ENCODE measurements at regions not wholly inside any gene's neighbourhood (a gene's known extent, or its start where the extent isn't known, plus 50 kb on each side); places are given as distances from the start of the nearest gene placed in this dataset.
"Not testable (repeated sequence)": the region's sequence is repeated elsewhere in the genome, so short reads cannot be mapped to it uniquely, and the experiment has no call there.

DNA sequence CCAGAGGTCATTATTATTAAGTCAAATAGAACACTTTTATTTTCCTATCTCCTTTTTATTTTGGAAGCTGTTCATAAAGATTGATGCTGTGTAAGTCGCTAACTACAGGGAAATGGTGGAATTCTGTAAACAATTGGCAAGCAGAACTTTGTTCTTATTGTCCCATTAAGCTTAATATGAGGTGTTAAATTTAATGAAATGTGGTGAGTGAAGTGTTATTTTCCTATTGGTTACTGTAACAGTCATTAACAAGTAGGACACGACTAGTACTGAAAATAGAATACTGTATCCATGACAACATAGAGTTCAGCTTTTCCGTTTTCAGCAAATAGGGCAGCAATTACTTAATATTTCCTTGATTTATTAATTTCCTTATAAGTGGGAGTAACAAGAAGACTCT lies 279.1 kb upstream of the ZEB2 start:
- DNase-seq: no peak

DNA sequence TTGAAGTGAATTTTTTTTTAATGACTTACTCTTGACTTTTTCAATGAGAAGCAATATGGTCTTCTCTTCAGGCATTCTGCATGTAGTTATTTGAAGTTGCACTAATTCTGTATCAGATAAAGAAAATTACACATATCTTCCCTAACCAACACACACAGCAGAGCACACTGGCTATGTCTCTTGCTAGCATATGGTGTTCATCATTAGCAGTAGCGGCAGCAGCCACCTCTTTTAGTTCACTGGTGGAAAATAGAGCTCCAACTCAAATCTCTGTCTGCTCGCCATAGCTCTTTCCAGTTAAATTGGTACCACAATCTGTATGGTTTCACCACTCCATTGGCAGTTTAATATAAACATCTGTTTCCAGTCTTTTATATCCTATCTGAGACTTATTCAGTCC lies 278.1 kb upstream of the ZEB2 start:
- DNase-seq: no peak

- no peak for DNase-seq
Observed at GRCh38 chr2:144796936-144797335, 277.0 kb upstream of the ZEB2 start.

- DNase-seq: no peak
Observed at GRCh38 chr2:144796164-144796563, 276.2 kb upstream of the ZEB2 start.

GRCh38 chr2:144785253-144785652 lies 265.3 kb upstream of the ZEB2 start:
- no peak for DNase-seq

DNA sequence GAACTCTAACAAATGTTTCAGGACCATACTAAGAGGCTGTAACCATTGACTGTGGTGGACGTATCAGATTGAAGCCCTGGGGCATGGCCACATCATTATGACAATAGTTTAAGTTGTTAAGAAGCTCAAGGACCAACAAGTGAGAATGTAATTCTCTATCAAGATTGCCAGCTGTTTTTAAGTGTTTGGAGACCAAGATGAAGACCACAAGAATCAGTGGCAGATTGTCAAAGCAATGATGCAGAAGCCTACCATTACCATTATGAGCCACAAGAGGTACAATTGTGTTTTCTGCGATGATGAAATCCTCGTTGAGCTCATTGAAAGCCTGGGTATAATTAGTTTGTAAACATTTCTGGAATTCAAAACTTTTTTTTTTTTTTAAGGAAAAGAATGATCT lies 261.1 kb upstream of the ZEB2 start:
- DNase-seq: no peak

DNA sequence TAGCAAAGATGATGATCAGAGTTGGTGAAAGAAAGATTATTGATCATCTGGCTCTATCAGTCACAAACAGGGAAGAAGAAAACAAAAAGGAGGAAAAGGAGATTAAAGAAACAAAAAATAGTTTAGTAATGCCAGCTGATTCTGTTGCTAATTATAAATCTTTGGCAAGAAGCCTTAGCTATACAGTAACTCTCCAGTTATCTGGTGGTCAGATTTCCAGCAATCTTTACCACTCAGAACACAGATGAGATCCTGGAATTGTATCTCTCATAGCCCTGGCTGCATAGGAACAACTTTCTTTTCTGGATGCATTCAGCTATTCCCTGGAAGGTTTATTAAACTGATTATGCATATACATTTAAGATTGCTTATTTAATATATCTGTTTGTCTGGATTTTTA lies 256.8 kb upstream of the ZEB2 start:
- DNase-seq: no peak

GRCh38 chr2:144774809-144775208 lies 254.9 kb upstream of the ZEB2 start:
- no peak for DNase-seq

- DNase-seq: no peak
Observed at GRCh38 chr2:144771348-144771747, 251.4 kb upstream of the ZEB2 start.

DNA sequence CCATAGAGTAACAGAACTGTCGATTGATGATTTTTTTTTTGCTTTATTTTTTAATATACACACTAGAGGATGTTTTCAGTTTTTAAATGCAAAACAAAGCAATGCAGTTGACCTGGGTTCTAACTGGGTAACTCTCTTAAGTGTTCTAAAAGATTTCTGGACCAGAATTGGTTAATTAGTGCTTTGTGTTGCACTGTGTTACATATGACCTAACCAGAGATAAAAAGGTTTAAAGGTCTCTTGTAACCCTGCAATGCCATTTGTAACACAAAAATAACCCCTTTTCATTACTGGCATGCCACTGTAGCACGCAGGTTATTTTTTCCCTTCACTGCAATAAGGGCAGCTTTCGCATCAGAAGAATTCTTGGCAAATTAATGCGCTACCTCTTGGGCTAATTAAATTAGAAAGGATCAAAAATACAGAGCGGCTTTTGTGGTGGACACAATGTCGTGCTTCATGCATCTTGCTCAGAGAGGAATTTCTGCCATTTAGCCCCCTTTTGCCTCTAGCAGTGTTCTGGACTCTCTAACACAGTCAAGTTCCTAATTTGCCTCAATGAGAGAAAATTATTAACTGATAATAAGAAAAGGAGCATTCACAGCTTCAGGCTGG lies 250.8 kb upstream of the ZEB2 start:
- no peak for DNase-seq

DNA sequence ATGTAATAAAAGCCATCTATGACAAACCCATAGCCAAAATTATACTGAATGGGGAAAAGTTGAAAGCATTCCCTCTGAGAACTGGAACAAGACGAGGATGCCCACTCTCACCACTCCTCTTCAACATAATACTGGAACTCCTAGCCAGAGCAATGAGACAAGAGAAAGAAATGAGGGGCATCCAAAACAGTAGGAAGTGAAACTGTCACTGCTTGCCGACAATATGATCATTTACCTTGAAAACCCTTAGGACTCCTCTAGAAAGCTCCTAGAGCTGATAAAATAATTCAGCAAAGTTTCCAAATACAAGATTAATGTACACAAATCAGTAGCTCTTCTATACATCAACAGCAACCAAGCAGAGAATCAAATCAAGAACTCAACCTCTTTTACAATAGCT lies 241.0 kb upstream of the ZEB2 start:
- not testable (repeated sequence) for DNase-seq

DNA sequence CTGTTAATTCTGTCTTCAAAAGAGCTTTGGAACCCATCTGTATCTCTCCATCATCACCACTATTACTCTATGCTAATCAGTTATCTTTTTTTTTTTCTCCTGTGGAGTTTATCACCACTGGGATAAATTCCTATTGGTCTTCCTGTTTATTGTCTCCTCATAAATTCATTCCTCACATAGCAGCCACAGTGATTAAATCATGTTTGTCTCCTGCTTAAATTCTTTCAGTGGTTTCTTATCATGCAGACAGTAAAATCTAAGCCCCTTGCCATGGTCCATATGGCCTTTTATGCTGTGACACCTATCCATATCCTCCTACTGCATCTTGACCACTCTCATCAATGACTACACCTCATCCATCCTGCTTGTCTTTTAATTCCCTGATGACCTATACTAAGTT lies 239.8 kb upstream of the ZEB2 start:
- DNase-seq: no peak

GRCh38 chr2:144758196-144758595 lies 238.3 kb upstream of the ZEB2 start:
- DNase-seq: not testable (repeated sequence)

GRCh38 chr2:144753416-144753815 lies 233.5 kb upstream of the ZEB2 start:
- DNase-seq: no peak

- no peak for DNase-seq
Observed at GRCh38 chr2:144751142-144751905, 231.4 kb upstream of the ZEB2 start.

- no peak for DNase-seq
Observed at GRCh38 chr2:144749188-144749587, 229.3 kb upstream of the ZEB2 start.

GRCh38 chr2:144748443-144748842 lies 228.5 kb upstream of the ZEB2 start:
- no peak for DNase-seq

- DNase-seq: no peak
Observed at GRCh38 chr2:144747571-144747970, 227.7 kb upstream of the ZEB2 start.

- DNase-seq: no peak
Observed at GRCh38 chr2:144745424-144745823, 225.5 kb upstream of the ZEB2 start.

DNA sequence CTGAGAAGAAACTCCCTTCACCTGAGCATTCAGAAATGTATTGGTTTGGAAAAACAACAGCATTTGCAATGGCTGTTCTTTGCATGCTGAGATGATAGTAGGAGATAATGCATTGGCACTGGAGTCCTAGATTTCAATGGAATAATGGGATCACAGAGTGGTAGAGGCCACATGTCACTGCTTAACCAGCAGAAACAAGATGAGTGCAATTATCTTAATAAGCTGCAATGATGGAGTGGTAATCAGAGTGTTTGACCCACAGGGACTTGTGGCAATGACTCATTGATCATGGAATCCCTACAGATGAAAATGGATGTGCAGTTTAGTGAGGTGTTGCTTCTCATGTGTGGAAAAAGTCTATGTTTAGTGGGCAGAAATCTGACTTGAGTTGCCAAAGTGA lies 218.8 kb upstream of the ZEB2 start:
- DNase-seq: no peak

DNA sequence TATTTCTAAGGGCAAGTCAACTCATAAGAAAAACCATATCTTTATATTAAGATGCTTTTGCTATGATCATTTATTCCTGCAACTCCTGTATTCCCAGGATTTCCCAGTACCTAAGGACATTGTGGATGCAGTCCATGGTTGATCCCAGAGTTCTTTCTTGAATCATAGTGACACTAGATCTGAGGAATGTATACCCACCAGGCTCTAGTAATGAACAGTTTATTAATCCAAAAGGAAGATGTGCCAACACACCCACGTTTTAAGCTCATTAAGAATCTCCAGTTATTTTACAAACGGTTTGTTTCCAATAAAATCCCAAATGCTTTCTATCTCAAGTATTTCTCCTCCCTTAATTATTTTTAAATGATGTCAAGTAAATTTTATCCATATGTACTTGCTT lies 210.8 kb upstream of the ZEB2 start:
- DNase-seq: no peak

DNA sequence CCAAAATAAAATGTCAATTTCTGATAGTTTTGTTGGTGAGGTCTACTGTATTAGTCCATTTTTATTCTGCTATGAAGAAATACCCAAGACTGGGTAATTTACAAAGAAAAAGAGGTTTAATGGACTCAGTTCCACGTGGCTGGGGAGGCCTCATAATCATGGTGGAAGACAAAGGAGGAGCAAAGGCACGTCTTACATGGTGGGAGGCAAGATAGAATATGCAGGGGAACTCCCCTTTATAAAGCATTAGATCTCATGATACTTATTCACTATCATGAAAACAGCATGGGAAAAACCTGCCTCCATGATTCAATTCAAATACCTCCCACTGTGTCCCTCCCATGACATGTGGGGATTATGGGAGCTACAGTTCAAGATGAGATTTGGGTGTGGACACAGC lies 204.5 kb upstream of the ZEB2 start:
- not testable (repeated sequence) for DNase-seq

DNA sequence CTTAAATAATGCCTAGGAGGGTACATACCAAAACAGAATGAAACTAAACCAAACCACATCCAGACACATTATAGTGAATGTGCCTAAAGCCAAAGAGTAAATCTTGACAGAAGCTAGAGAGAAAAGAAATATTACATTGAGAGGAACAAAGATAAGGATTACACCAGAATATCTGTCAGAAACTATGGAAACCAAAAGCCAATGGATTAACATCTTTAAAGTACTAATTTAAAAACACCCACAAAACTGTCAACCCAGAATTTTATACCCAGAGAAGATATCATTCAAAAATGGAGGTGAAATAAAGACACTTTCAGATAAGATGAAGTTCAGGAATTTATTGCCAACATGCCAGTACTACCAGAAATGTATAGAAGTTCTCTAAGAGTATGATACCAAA lies 198.5 kb upstream of the ZEB2 start:
- DNase-seq: no peak

DNA sequence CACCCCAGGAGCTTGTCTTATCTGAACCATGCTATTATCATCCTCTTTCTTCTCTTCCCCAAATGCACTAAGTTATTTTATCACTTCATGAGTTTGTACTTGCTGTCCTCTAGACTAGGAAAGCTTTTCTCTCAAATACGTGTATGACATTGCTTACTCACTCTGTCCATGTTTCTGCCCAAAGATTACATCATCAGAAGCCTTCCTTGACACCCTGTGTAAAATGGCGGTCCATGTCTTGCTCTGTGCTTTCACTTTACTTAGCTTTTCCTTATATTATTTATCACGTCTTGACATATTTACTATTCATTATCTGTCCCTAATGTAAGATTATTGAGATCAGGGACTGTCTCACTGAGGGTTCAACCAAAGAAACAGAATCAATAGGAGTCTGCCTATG lies 196.1 kb upstream of the ZEB2 start:
- no peak for DNase-seq

GRCh38 chr2:144713410-144713809 lies 193.5 kb upstream of the ZEB2 start:
- DNase-seq: no peak

Measured in activated gamma-delta T cell (primary cell).